Endodermal cell (in vitro differentiated cells): ENCODE measurements at regions not wholly inside any gene's neighbourhood (a gene's known extent, or its start where the extent isn't known, plus 50 kb on each side); places are given as distances from the start of the nearest gene placed in this dataset.

Experiments
- DNase-seq: peaks from one replicate; pipeline ENCODE4 v3.0.0-alpha.2; 2017
- H3K27ac ChIP-seq: 2 replicates; pipeline ENCODE4 v1.5.1; 2013; ENCODE audit warnings: mild to moderate bottlenecking, low read depth, low read length, moderate library complexity
- H3K27me3 ChIP-seq: 2 replicates; pipeline ENCODE4 v1.6.1; 2013; ENCODE audit warnings: mild to moderate bottlenecking, low read length, moderate library complexity; ENCODE audit not compliant: insufficient read depth, control insufficient read depth, poor library complexity, severe bottlenecking
- H3K36me3 ChIP-seq: 2 replicates; pipeline ENCODE4 v1.7.0; 2013; ENCODE audit warnings: mild to moderate bottlenecking, low read length, moderate library complexity; ENCODE audit not compliant: control insufficient read depth, insufficient read depth
- H3K4me1 ChIP-seq: one replicate; pipeline ENCODE4 v1.7.0; 2013; ENCODE audit warnings: low read length; ENCODE audit not compliant: control insufficient read depth, insufficient read depth
- H3K4me3 ChIP-seq: 2 replicates; pipeline ENCODE4 v1.5.1; 2013; ENCODE audit warnings: mild to moderate bottlenecking, low read length, moderate library complexity
- H3K9ac ChIP-seq: 2 replicates; pipeline ENCODE4 v1.6.1; 2013; ENCODE audit warnings: mild to moderate bottlenecking, low read length, moderate library complexity; ENCODE audit not compliant: poor library complexity, severe bottlenecking; ENCODE audit errors: extremely low read depth
- H3K9me3 ChIP-seq: 2 replicates; pipeline ENCODE4 v1.6.1; 2013; ENCODE audit warnings: mild to moderate bottlenecking, low read length, moderate library complexity; ENCODE audit not compliant: control insufficient read depth
- H3K27ac Mint-ChIP-seq: 2 replicates; pipeline ENCODE4 v1.8.0; 2020; ENCODE audit warnings: mixed read lengths
- H3K27me3 Mint-ChIP-seq: 2 replicates; pipeline ENCODE4 v1.8.0; 2021; ENCODE audit warnings: mild to moderate bottlenecking, mixed read lengths; ENCODE audit not compliant: insufficient read depth
- H3K36me3 Mint-ChIP-seq: 2 replicates; pipeline ENCODE4 v1.8.0; 2020; ENCODE audit warnings: low read depth, mixed read lengths
- H3K4me1 Mint-ChIP-seq: 2 replicates; pipeline ENCODE4 v1.8.0; 2020; ENCODE audit warnings: mixed read lengths
- H3K4me3 Mint-ChIP-seq: 2 replicates; pipeline ENCODE4 v1.8.0; 2020; ENCODE audit warnings: mild to moderate bottlenecking, moderate library complexity, mixed read lengths
- H3K9me3 Mint-ChIP-seq: 2 replicates; pipeline ENCODE4 v1.8.0; 2020; ENCODE audit warnings: mild to moderate bottlenecking, mixed read lengths
- WGBS, 2 experiments: methylation state at CpG; one replicate each; pipeline versions ENCODE4 v1.1.5 to v1.1.7; 2013; ENCODE audit warnings: missing lambda C conversion rate in 2 of 2, mixed read lengths in 1 of 2; ENCODE audit not compliant: insufficient coverage in 1 of 2, insufficient read length in 1 of 2; 5-methylcytosine and 5-hydroxymethylcytosine counted together
- TF ChIP-seq, protein P1 (sequence below): fragments of 200-600 bp; sonication (generic); conservative IDR thresholded peaks from 2 replicates; pipeline ENCODE4 v1.5.0; 2021; ENCODE audit warnings: antibody characterized with exemption, mild to moderate bottlenecking

GRCh38 chr3:152076148-152076547 is 192.6 kb upstream of the MBNL1 start:
- Histone ChIP-seq H3K4me3 (no peak overlapping the region), H3K27me3 (peaks cover 12% of the 10 kb centered on the region), H3K4me1 (no peaks in the 10 kb centered on the region), H3K36me3 (no peaks in the 10 kb centered on the region), H3K27ac (no peak overlapping the region), H3K9me3 (peaks cover 12% of the 10 kb centered on the region), H3K9ac (no peak overlapping the region)
- H3K36me3 Mint-ChIP-seq: no peaks in the 10 kb centered on the region
- peaks cover 3% of the 10 kb centered on the region for H3K27me3 Mint-ChIP-seq
- H3K4me1 Mint-ChIP-seq: no peaks in the 10 kb centered on the region
- WGBS, 2 experiments: 86 to 96% methylated on average over 1 of the region's 2 CpGs
- TF ChIP-seq, protein P1, sequence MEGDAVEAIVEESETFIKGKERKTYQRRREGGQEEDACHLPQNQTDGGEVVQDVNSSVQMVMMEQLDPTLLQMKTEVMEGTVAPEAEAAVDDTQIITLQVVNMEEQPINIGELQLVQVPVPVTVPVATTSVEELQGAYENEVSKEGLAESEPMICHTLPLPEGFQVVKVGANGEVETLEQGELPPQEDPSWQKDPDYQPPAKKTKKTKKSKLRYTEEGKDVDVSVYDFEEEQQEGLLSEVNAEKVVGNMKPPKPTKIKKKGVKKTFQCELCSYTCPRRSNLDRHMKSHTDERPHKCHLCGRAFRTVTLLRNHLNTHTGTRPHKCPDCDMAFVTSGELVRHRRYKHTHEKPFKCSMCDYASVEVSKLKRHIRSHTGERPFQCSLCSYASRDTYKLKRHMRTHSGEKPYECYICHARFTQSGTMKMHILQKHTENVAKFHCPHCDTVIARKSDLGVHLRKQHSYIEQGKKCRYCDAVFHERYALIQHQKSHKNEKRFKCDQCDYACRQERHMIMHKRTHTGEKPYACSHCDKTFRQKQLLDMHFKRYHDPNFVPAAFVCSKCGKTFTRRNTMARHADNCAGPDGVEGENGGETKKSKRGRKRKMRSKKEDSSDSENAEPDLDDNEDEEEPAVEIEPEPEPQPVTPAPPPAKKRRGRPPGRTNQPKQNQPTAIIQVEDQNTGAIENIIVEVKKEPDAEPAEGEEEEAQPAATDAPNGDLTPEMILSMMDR: no peak
- no peak overlapping the region for H3K27ac Mint-ChIP-seq
- peaks cover 16% of the 10 kb centered on the region for H3K9me3 Mint-ChIP-seq
- H3K4me3 Mint-ChIP-seq: no peak overlapping the region
- no peak for DNase-seq

DNA sequence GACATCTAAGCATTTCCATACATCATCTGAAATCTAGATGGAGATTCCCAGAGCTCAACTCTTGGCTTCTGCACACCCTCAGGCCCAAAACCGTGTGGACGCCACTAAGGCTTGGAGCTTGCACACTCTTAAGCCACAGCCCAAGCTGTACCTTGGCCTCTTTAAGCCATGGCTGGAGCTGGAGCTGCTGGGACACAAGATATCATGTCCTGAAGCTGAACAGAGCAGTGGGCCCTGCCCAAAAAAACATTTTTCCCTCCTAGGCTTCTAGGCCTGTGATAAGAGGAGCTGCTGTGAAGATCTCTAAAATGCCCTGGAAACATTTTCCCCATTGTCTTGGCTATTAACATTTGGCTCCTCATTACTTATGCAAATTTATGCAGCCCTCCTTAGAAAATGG is 188.7 kb upstream of the MBNL1 start:
- TF ChIP-seq, protein P1: no peak
- Histone ChIP-seq H3K27me3 (peaks cover 7% of the 10 kb centered on the region), H3K9ac (no peak overlapping the region), H3K9me3 (peaks cover 14% of the 10 kb centered on the region), H3K36me3 (no peaks in the 10 kb centered on the region), H3K4me3 (no peak overlapping the region), H3K27ac (no peak overlapping the region), H3K4me1 (no peaks in the 10 kb centered on the region)
- WGBS, 2 experiments: 94 to 100% methylated on average over 2 of the region's 2 CpGs
- H3K4me1 Mint-ChIP-seq: peaks cover 9% of the 10 kb centered on the region
- H3K4me3 Mint-ChIP-seq: no peak overlapping the region
- no peak for DNase-seq
- H3K36me3 Mint-ChIP-seq: no peaks in the 10 kb centered on the region
- no peak overlapping the region for H3K27ac Mint-ChIP-seq
- peaks cover 12% of the 10 kb centered on the region for H3K9me3 Mint-ChIP-seq
- H3K27me3 Mint-ChIP-seq: peaks cover 3% of the 10 kb centered on the region

GRCh38 chr3:152083135-152083534 is 185.6 kb upstream of the MBNL1 start:
- TF ChIP-seq, protein P1: no peak
- H3K9me3 Mint-ChIP-seq: peaks cover 12% of the 10 kb centered on the region
- H3K4me1 Mint-ChIP-seq: peaks cover 15% of the 10 kb centered on the region
- H3K4me1 ChIP-seq: peaks cover 3% of the 10 kb centered on the region
- no peak overlapping the region for H3K4me3 ChIP-seq
- no peak overlapping the region for H3K27ac Mint-ChIP-seq
- H3K9me3 ChIP-seq: peaks cover 14% of the 10 kb centered on the region
- WGBS, 2 experiments: 57 to 84% methylated on average over 1 to 2 of the region's 2 CpGs
- no peaks in the 10 kb centered on the region for H3K36me3 ChIP-seq
- H3K27me3 ChIP-seq: no peaks in the 10 kb centered on the region
- peak overlapping the region; percentile 93 for H3K27ac ChIP-seq
- no peak overlapping the region for H3K4me3 Mint-ChIP-seq
- no peaks in the 10 kb centered on the region for H3K36me3 Mint-ChIP-seq
- DNase-seq: no peak
- H3K27me3 Mint-ChIP-seq: peaks cover under 1% of the 10 kb centered on the region
- no peak overlapping the region for H3K9ac ChIP-seq
